K562 (cell line): ENCODE measurements at regions not wholly inside any gene's neighbourhood (a gene's known extent, or its start where the extent isn't known, plus 50 kb on each side); places are given as distances from the start of the nearest gene placed in this dataset.

Experiments used
- CREB3L1 ChIP-seq: fragments of 450-650 bp; IDR thresholded peaks from 2 replicates; pipeline ENCODE4 v1.6.1; 2014; ENCODE audit warnings: low read depth, mild to moderate bottlenecking, moderate library complexity, borderline replicate concordance
- ETV1 ChIP-seq: fragments of 450-650 bp; conservative IDR thresholded peaks from 2 replicates; pipeline ENCODE4 v1.6.1; 2016; ENCODE audit warnings: missing genetic modification characterization, control low read depth, low read depth, missing compliant biosample characterization
- ETV6 ChIP-seq, 3 experiments: fragments of 150-350 bp in 1 of 3; sonication (generic) in 1 of 3; formaldehyde crosslinking in 1 of 3; IDR thresholded peaks; 2 replicates each; pipeline versions ENCODE4 v1.6.1 to v1.8.0; 2014 to 2022; ENCODE audit warnings: borderline replicate concordance in 2 of 3, low read depth in 2 of 3, antibody characterized with exemption in 1 of 3, low read length in 1 of 3, mild to moderate bottlenecking in 1 of 3, missing genetic modification reagents in 1 of 3
- FOS ChIP-seq: IDR thresholded peaks from 3 replicates; pipeline ENCODE4 v1.6.1; 2011; ENCODE audit not compliant: insufficient read length; ENCODE audit errors: extremely low read depth
- HCFC1 ChIP-seq: IDR thresholded peaks from 2 replicates; pipeline ENCODE4 v1.6.1; 2012; ENCODE audit warnings: low read depth, low read length, improper control_type of control experiment
- SETDB1 ChIP-seq: IDR thresholded peaks from one replicate; pipeline ENCODE4 v1.6.1; 2012; ENCODE audit warnings: low read length, control low read depth, inconsistent platforms
- SP1 ChIP-seq: sonication (generic); formaldehyde crosslinking; IDR thresholded peaks from 2 replicates; pipeline ENCODE4 v1.8.1; 2022; ENCODE audit warnings: mild to moderate bottlenecking, missing genetic modification reagents
- STAT6 ChIP-seq: sonication (generic); formaldehyde crosslinking; IDR thresholded peaks from 2 replicates; pipeline ENCODE4 v1.8.1; 2023; ENCODE audit warnings: mild to moderate bottlenecking, missing genetic modification reagents
- TBL1XR1 ChIP-seq, 2 experiments: IDR thresholded peaks; 2 replicates each; pipeline ENCODE4 v1.6.1; 2012; ENCODE audit warnings: improper control_type of control experiment in 2 of 2, low read length in 2 of 2, mild to moderate bottlenecking in 1 of 2
- ZNF830 ChIP-seq: fragments of 250-450 bp; sonication (Bioruptor Pico); IDR thresholded peaks from 2 replicates; pipeline ENCODE4 v1.5.0; 2021; ENCODE audit warnings: mild to moderate bottlenecking
- TF ChIP-seq, protein P1 (sequence below): fragments of 250-450 bp; sonication (Bioruptor Pico); IDR thresholded peaks from 2 replicates; pipeline ENCODE4 v1.4.0; 2020
- TF ChIP-seq, protein P2 (sequence below): fragments of 450-650 bp; IDR thresholded peaks from 2 replicates; pipeline ENCODE4 v1.7.1; 2018; ENCODE audit warnings: mild to moderate bottlenecking, low read depth; ENCODE audit not compliant: partially characterized antibody
- TF ChIP-seq, protein P3 (sequence below): fragments of 250-450 bp; sonication (Bioruptor Pico); IDR thresholded peaks from 2 replicates; pipeline ENCODE4 v1.4.0; 2020; ENCODE audit warnings: mild to moderate bottlenecking, moderate library complexity

DNA sequence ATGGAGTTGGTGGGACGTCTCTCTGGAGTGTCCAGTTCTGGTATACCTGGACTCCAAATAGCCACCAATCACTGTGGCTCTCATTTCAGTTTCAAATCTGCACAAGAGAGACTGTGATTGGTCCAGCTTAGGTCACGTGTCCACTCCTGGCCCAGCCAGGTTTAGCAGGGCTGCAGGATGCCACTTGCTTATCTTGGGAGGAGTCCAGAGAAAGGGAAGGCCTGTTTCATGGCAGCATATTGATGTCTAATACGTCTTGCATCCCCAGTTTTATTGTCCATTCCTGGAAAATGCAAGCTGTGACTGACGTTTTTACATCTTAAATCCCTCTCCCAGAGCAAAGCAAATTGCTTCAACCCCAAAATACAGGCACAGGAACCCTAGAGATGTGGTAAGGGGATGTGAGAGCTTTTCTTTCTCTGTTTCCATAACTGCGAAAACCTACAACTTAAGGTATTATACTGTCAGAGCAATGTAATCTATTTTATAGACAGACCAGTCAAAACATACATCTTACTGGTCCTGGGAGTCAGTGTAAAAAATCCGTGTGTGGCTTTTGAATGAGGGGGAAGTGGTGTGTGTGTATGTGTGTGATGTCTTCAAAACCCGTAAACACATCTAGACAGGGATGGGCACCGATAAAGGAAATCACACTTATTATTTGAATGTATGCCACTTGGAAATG is 274.4 kb downstream of the TLE3 start:
- no peak for TF ChIP-seq ZNF830 (CRISPR knock-in tag)
- TF ChIP-seq CREB3L1 = no peak
- TF ChIP-seq, protein P1, sequence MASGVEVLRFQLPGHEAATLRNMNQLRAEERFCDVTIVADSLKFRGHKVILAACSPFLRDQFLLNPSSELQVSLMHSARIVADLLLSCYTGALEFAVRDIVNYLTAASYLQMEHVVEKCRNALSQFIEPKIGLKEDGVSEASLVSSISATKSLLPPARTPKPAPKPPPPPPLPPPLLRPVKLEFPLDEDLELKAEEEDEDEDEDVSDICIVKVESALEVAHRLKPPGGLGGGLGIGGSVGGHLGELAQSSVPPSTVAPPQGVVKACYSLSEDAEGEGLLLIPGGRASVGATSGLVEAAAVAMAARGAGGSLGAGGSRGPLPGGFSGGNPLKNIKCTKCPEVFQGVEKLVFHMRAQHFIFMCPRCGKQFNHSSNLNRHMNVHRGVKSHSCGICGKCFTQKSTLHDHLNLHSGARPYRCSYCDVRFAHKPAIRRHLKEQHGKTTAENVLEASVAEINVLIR (CRISPR knock-in tag) = no peak
- TF ChIP-seq, protein P2, sequence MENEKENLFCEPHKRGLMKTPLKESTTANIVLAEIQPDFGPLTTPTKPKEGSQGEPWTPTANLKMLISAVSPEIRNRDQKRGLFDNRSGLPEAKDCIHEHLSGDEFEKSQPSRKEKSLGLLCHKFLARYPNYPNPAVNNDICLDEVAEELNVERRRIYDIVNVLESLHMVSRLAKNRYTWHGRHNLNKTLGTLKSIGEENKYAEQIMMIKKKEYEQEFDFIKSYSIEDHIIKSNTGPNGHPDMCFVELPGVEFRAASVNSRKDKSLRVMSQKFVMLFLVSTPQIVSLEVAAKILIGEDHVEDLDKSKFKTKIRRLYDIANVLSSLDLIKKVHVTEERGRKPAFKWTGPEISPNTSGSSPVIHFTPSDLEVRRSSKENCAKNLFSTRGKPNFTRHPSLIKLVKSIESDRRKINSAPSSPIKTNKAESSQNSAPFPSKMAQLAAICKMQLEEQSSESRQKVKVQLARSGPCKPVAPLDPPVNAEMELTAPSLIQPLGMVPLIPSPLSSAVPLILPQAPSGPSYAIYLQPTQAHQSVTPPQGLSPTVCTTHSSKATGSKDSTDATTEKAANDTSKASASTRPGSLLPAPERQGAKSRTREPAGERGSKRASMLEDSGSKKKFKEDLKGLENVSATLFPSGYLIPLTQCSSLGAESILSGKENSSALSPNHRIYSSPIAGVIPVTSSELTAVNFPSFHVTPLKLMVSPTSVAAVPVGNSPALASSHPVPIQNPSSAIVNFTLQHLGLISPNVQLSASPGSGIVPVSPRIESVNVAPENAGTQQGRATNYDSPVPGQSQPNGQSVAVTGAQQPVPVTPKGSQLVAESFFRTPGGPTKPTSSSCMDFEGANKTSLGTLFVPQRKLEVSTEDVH = no peak
- TF ChIP-seq SETDB1 = no peak
- TF ChIP-seq, protein P3, sequence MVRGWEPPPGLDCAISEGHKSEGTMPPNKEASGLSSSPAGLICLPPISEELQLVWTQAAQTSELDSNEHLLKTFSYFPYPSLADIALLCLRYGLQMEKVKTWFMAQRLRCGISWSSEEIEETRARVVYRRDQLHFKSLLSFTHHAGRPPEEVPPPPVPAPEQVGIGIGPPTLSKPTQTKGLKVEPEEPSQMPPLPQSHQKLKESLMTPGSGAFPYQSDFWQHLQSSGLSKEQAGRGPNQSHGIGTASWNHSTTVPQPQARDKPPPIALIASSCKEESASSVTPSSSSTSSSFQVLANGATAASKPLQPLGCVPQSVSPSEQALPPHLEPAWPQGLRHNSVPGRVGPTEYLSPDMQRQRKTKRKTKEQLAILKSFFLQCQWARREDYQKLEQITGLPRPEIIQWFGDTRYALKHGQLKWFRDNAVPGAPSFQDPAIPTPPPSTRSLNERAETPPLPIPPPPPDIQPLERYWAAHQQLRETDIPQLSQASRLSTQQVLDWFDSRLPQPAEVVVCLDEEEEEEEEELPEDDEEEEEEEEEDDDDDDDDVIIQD (CRISPR knock-in tag) = no peak
- TF ChIP-seq FOS = peak; percentile 50
- TF ChIP-seq ETV1 = no peak
- no peak for TF ChIP-seq SP1 (CRISPR knock-in tag)
- TF ChIP-seq STAT6 = no peak
- TF ChIP-seq HCFC1 = no peak
- TF ChIP-seq TBL1XR1 (IDR thresholded peaks at IDR 0.05; ENCODE audit: low read length in 2 of 2) = no peak
- TF ChIP-seq ETV6 (IDR thresholded peaks at IDR 0.05; ENCODE audit: borderline replicate concordance in 1 of 2, low read depth in 2 of 2, low read length in 1 of 2) = no peak
- TF ChIP-seq ETV6 (CRISPR knock-in tag; IDR thresholded peaks at IDR 0.05; ENCODE audit: borderline replicate concordance) = no peak
